CD14-positive monocyte (primary cell): ENCODE measurements at regions not wholly inside any gene's neighbourhood (a gene's known extent, or its start where the extent isn't known, plus 50 kb on each side); places are given as distances from the start of the nearest gene placed in this dataset.

Experiments used
- DNase-seq, 3 donors: peaks; one replicate each; pipeline ENCODE4 v3.0.0-alpha.2; 2011 to 2022
- H2AFZ ChIP-seq: 2 replicates; pipeline ENCODE4 v1.6.0; 2012; ENCODE audit warnings: mild to moderate bottlenecking, low read depth, low read length, inconsistent platforms; ENCODE audit not compliant: insufficient read depth, poor library complexity, severe bottlenecking
- H3K27ac ChIP-seq, 2 donors: 1 replicate in 1 of 2; 2 replicates in 1 of 2; pipeline ENCODE4 v1.5.1; 2012 to 2013; ENCODE audit warnings: low read length in 2 of 2, control low read depth in 1 of 2, inconsistent platforms in 1 of 2, low read depth in 1 of 2, mild to moderate bottlenecking in 1 of 2
- H3K27me3 ChIP-seq, 2 donors: one replicate each; pipeline versions ENCODE4 v1.6.0 to v1.6.1; 2011 to 2013; ENCODE audit warnings: low read length in 2 of 2; ENCODE audit not compliant: control insufficient read depth in 2 of 2, insufficient read depth in 2 of 2
- H3K36me3 ChIP-seq, 2 donors: replicated peaks in 1 of 2; 1 replicate in 1 of 2; 2 replicates in 1 of 2; pipeline versions ENCODE4 v1.5.1 to v1.6.1; 2012 to 2013; ENCODE audit warnings: low read length in 2 of 2, control low read depth in 1 of 2, inconsistent platforms in 1 of 2, mild to moderate bottlenecking in 1 of 2; ENCODE audit not compliant: insufficient read depth in 2 of 2, control insufficient read depth in 1 of 2
- H3K4me1 ChIP-seq, 2 donors: 1 replicate in 1 of 2; 2 replicates in 1 of 2; pipeline versions ENCODE4 v1.5.1 to v1.6.1; 2012 to 2013; ENCODE audit warnings: low read length in 2 of 2, control low read depth in 1 of 2, inconsistent platforms in 1 of 2, mild to moderate bottlenecking in 1 of 2, moderate library complexity in 1 of 2; ENCODE audit not compliant: insufficient read depth in 2 of 2, control insufficient read depth in 1 of 2
- H3K4me2 ChIP-seq: replicated peaks from 2 replicates; pipeline ENCODE3; 2012; ENCODE audit warnings: low read length, moderate library complexity, mild to moderate bottlenecking; ENCODE audit not compliant: poor library complexity, severe bottlenecking; ENCODE audit errors: extremely low read depth
- H3K4me3 ChIP-seq, 3 experiments: fragments of 200-600 bp in 1 of 3; sonication (generic) in 1 of 3; replicated peaks in 1 of 3; 1 replicate in 2 of 3; 2 replicates in 1 of 3; pipeline ENCODE4 v1.5.1; 2011 to 2013; ENCODE audit warnings: low read length in 3 of 3, mild to moderate bottlenecking in 3 of 3, control low read depth in 2 of 3, low read depth in 2 of 3, inconsistent platforms in 1 of 3, moderate library complexity in 1 of 3
- H3K79me2 ChIP-seq: 2 replicates; pipeline ENCODE4 v1.6.0; 2012; ENCODE audit warnings: mild to moderate bottlenecking, control low read depth, inconsistent platforms, low read length, moderate library complexity; ENCODE audit not compliant: insufficient read depth
- H3K9ac ChIP-seq: 2 replicates; pipeline ENCODE4 v1.6.0; 2017; ENCODE audit warnings: low read length, mild to moderate bottlenecking; ENCODE audit not compliant: insufficient read depth, poor library complexity, severe bottlenecking
- H3K9me3 ChIP-seq, 2 donors: replicated peaks in 1 of 2; 1 replicate in 1 of 2; 2 replicates in 1 of 2; pipeline versions ENCODE4 v1.5.1 to v1.6.1; 2012 to 2013; ENCODE audit warnings: low read length in 2 of 2, control low read depth in 1 of 2; ENCODE audit not compliant: control insufficient read depth in 1 of 2, insufficient read depth in 1 of 2
- H4K20me1 ChIP-seq: 2 replicates; pipeline ENCODE4 v1.6.0; 2012; ENCODE audit warnings: mild to moderate bottlenecking, low read length, control low read depth, moderate library complexity; ENCODE audit not compliant: insufficient read depth
- H3K27ac Mint-ChIP-seq, 7 donors: one replicate each; pipeline ENCODE4 v1.8.0; 2020; ENCODE audit warnings: mild to moderate bottlenecking in 7 of 7, mixed read lengths in 7 of 7, moderate library complexity in 6 of 7, inconsistent platforms in 2 of 7
- H3K27me3 Mint-ChIP-seq, 3 donors: one replicate each; pipeline ENCODE4 v1.8.0; 2021 to 2022; ENCODE audit warnings: low read depth in 3 of 3, mild to moderate bottlenecking in 3 of 3, mixed read lengths in 3 of 3, moderate library complexity in 3 of 3, inconsistent platforms in 1 of 3
- H3K36me3 Mint-ChIP-seq, 2 donors: one replicate each; pipeline ENCODE4 v1.8.0; 2020; ENCODE audit warnings: mixed read lengths in 2 of 2, inconsistent platforms in 1 of 2, mild to moderate bottlenecking in 1 of 2
- H3K4me1 Mint-ChIP-seq: one replicate; pipeline ENCODE4 v1.8.0; 2020; ENCODE audit warnings: mild to moderate bottlenecking, mixed read lengths
- H3K4me3 Mint-ChIP-seq, 2 donors: one replicate each; pipeline ENCODE4 v1.8.0; 2020; ENCODE audit warnings: mild to moderate bottlenecking in 2 of 2, mixed read lengths in 2 of 2, moderate library complexity in 1 of 2
- H3K9me3 Mint-ChIP-seq, 7 donors: one replicate each; pipeline ENCODE4 v1.8.0; 2020 to 2022; ENCODE audit warnings: mixed read lengths in 7 of 7, mild to moderate bottlenecking in 6 of 7, moderate library complexity in 6 of 7, inconsistent platforms in 2 of 7
- CTCF ChIP-seq: fragments of 200-600 bp; IDR thresholded peaks from one replicate; pipeline ENCODE4 v1.8.0; 2022; ENCODE audit warnings: antibody characterized with exemption, mild to moderate bottlenecking
- WGBS: methylation state at CpG from one replicate; pipeline ENCODE4 v1.1.5; 2013; ENCODE audit warnings: missing lambda C conversion rate; ENCODE audit not compliant: insufficient coverage; 5-methylcytosine and 5-hydroxymethylcytosine counted together
- intact Hi-C, 2 donors: fragments of 100-400 bp; cut with micrococcal nuclease; formaldehyde crosslinking; loops; one replicate each; pipeline versions ENCODE4 v1.15.0 to v1.15.1; 2023

GRCh38 chr4:166546009-166546408, 673.0 kb downstream of the TLL1 start:
- Mint-ChIP-seq H3K36me3 (no peaks in the 10 kb centered on the region), H3K27me3 (peaks cover 0 to 1% (median 0%) of the 10 kb centered on the region in 3 donors), H3K4me3 (no peak overlapping the region), H3K27ac (no peak overlapping the region), H3K4me1 (no peaks in the 10 kb centered on the region), H3K9me3 (peaks cover 0 to 11% (median 6%) of the 10 kb centered on the region in 7 donors)
- no peak overlapping the region for H3K27ac ChIP-seq
- intact Hi-C loops: no loop called here
- no peaks in the 10 kb centered on the region for H3K36me3 ChIP-seq
- no peak for TF ChIP-seq CTCF
- H2AFZ ChIP-seq: no peak overlapping the region
- H3K79me2 ChIP-seq: no peaks in the 10 kb centered on the region
- H3K4me1 ChIP-seq: no peaks in the 10 kb centered on the region
- H3K4me2 ChIP-seq: no peak overlapping the region
- no peaks in the 10 kb centered on the region for H4K20me1 ChIP-seq
- no peak for DNase-seq
- WGBS: 89% methylated on average over 6 of the region's 6 CpGs
- H3K9ac ChIP-seq: no peak overlapping the region
- H3K27me3 ChIP-seq: no peaks in the 10 kb centered on the region
- H3K4me3 ChIP-seq: no peak overlapping the region
- peaks cover 4 to 12% of the 10 kb centered on the region in 2 donors for H3K9me3 ChIP-seq

GRCh38 chr4:166577639-166578038, 656.7 kb downstream of the SPOCK3 start:
- Histone ChIP-seq H3K4me1 (no peaks in the 10 kb centered on the region), H3K9me3 (peaks cover 0 to 7% of the 10 kb centered on the region in 2 donors), H3K79me2 (no peaks in the 10 kb centered on the region), H3K36me3 (no peaks in the 10 kb centered on the region), H3K4me3 (no peak overlapping the region), H3K9ac (no peak overlapping the region), H2AFZ (no peak overlapping the region), H3K4me2 (no peak overlapping the region), H3K27me3 (no peaks in the 10 kb centered on the region), H4K20me1 (no peaks in the 10 kb centered on the region), H3K27ac (no peak overlapping the region)
- Mint-ChIP-seq H3K4me3 (no peak overlapping the region), H3K27me3 (no peaks in the 10 kb centered on the region), H3K9me3 (peaks cover 0 to 2% (median 0%) of the 10 kb centered on the region in 7 donors), H3K36me3 (no peaks in the 10 kb centered on the region), H3K27ac (no peak overlapping the region), H3K4me1 (no peaks in the 10 kb centered on the region)
- no CpG with 5 or more reads among the region's 2 CpGs for WGBS
- no peak for TF ChIP-seq CTCF
- DNase-seq: no peak
- intact Hi-C loops: no loop called here
